Hepatocyte (in vitro differentiated cells): ENCODE measurements at regions not wholly inside any gene's neighbourhood (a gene's known extent, or its start where the extent isn't known, plus 50 kb on each side); places are given as distances from the start of the nearest gene placed in this dataset.

ENCODE experiments used
- DNase-seq: peaks from one replicate; pipeline ENCODE4 v3.0.0-alpha.2; 2016; ENCODE audit warnings: low spot score
- H2AFZ ChIP-seq: fragments of 200-600 bp; sonication (generic); 2 replicates; pipeline ENCODE4 v1.6.0; 2016; ENCODE audit warnings: antibody characterized with exemption, mild to moderate bottlenecking
- H3K27ac ChIP-seq: fragments of 200-600 bp; sonication (generic); 2 replicates; pipeline ENCODE4 v1.5.1; 2016; ENCODE audit warnings: mild to moderate bottlenecking
- H3K27me3 ChIP-seq: fragments of 200-600 bp; sonication (generic); 2 replicates; pipeline ENCODE4 v1.6.1; 2016
- H3K36me3 ChIP-seq: fragments of 200-600 bp; sonication (generic); replicated peaks from 2 replicates; pipeline ENCODE4 v1.5.1; 2016; ENCODE audit warnings: low read depth; ENCODE audit not compliant: insufficient read depth
- H3K4me1 ChIP-seq: fragments of 200-600 bp; sonication (generic); 2 replicates; pipeline ENCODE4 v1.5.1; 2016; ENCODE audit warnings: mild to moderate bottlenecking, moderate library complexity; ENCODE audit not compliant: insufficient read depth
- H3K4me2 ChIP-seq: fragments of 200-600 bp; sonication (generic); 2 replicates; pipeline ENCODE4 v1.6.0; 2016
- H3K4me3 ChIP-seq: fragments of 200-600 bp; sonication (generic); 2 replicates; pipeline ENCODE4 v1.5.1; 2016; ENCODE audit warnings: mild to moderate bottlenecking
- H3K79me2 ChIP-seq: fragments of 200-600 bp; sonication (generic); 2 replicates; pipeline ENCODE4 v1.6.0; 2017; ENCODE audit warnings: mild to moderate bottlenecking
- H3K9me2 ChIP-seq: fragments of 200-600 bp; sonication (generic); replicated peaks from 2 replicates; pipeline ENCODE4 v1.6.0; 2017; ENCODE audit warnings: mild to moderate bottlenecking; ENCODE audit not compliant: insufficient read depth
- H3K9me3 ChIP-seq: fragments of 200-600 bp; sonication (generic); 2 replicates; pipeline ENCODE4 v1.5.1; 2016; ENCODE audit warnings: low read depth, mild to moderate bottlenecking
- H4K20me1 ChIP-seq: fragments of 200-600 bp; sonication (generic); 2 replicates; pipeline ENCODE4 v1.6.0; 2016; ENCODE audit warnings: mild to moderate bottlenecking; ENCODE audit not compliant: insufficient read depth, poor library complexity, severe bottlenecking
- EZH2 ChIP-seq: fragments of 200-600 bp; sonication (generic); IDR thresholded peaks from 2 replicates; pipeline ENCODE4 v1.6.1; 2016; ENCODE audit warnings: antibody characterized with exemption, mild to moderate bottlenecking, borderline replicate concordance
- EZH2phosphoT487 ChIP-seq: fragments of 200-600 bp; sonication (generic); IDR thresholded peaks from one replicate; pipeline ENCODE4 v1.6.1; 2018; ENCODE audit warnings: antibody characterized with exemption, mild to moderate bottlenecking, low read depth, moderate library complexity; ENCODE audit not compliant: unreplicated experiment, severe bottlenecking
- WGBS: methylation state at CpG from one replicate; pipeline ENCODE4 v1.1.6; 2016; ENCODE audit warnings: low lambda C conversion rate; ENCODE audit errors: missing lambda C conversion rate; 5-methylcytosine and 5-hydroxymethylcytosine counted together
- TF ChIP-seq, protein P1 (sequence below): fragments of 200-600 bp; sonication (generic); IDR thresholded peaks from 2 replicates; pipeline ENCODE4 v1.5.1; 2016; ENCODE audit warnings: antibody characterized with exemption, mild to moderate bottlenecking; ENCODE audit not compliant: poor library complexity

DNA sequence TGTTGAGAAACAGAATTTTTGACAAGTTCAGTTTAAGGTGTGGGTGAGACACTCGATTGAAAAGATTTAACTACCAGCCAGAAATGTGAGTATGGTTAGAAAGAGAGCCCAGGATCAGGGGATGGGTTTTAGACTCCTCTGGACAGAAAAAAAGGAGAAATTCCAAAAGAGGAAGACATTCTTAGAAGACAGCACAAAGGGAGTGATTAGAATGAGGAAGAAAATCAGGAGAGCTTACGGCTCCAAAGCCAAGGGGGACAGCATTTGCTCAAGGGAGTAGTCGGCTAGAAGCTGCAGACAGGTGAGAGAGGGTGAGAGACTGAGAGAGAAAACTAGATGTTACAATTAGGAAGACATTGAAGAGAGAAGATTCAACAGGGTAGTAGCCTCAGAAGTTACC lies 166.1 kb downstream of the ADAMTS15 start:
- Histone ChIP-seq H4K20me1 (no peaks in the 10 kb centered on the region), H3K27ac (no peak overlapping the region), H3K36me3 (no peaks in the 10 kb centered on the region), H3K4me2 (no peak overlapping the region), H3K9me2 (no peaks in the 10 kb centered on the region), H3K4me1 (peaks cover 8% of the 10 kb centered on the region), H3K9me3 (no peaks in the 10 kb centered on the region), H3K4me3 (no peak overlapping the region), H3K27me3 (no peaks in the 10 kb centered on the region), H2AFZ (no peak overlapping the region), H3K79me2 (no peaks in the 10 kb centered on the region)
- DNase-seq: no peak
- TF ChIP-seq, protein P1, sequence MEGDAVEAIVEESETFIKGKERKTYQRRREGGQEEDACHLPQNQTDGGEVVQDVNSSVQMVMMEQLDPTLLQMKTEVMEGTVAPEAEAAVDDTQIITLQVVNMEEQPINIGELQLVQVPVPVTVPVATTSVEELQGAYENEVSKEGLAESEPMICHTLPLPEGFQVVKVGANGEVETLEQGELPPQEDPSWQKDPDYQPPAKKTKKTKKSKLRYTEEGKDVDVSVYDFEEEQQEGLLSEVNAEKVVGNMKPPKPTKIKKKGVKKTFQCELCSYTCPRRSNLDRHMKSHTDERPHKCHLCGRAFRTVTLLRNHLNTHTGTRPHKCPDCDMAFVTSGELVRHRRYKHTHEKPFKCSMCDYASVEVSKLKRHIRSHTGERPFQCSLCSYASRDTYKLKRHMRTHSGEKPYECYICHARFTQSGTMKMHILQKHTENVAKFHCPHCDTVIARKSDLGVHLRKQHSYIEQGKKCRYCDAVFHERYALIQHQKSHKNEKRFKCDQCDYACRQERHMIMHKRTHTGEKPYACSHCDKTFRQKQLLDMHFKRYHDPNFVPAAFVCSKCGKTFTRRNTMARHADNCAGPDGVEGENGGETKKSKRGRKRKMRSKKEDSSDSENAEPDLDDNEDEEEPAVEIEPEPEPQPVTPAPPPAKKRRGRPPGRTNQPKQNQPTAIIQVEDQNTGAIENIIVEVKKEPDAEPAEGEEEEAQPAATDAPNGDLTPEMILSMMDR: no peak
- TF ChIP-seq EZH2: no peak
- TF ChIP-seq EZH2phosphoT487: no peak
- WGBS: 94% methylated on average over 3 of the region's 3 CpGs

DNA sequence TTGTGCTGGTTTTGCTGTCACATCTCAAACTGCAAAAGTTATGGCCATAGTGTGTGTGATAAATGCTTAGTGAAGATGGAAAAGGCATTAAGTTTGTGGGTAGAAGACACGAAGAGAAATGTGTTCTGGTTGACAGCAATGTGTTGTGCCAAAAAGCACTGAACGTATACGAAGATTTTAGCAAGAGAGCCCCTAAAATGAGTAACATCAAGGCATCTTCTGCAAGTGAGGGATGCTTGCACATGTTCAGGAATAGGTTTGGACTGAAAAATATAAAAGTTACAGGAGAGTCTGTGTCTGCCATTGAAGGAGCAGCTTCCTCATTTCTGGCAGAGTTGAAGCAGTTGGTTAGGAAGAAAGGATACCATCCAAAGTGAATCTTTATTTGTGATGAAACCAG lies 167.1 kb downstream of the ADAMTS15 start:
- Histone ChIP-seq H3K79me2 (no peaks in the 10 kb centered on the region), H3K9me2 (no peaks in the 10 kb centered on the region), H3K9me3 (no peaks in the 10 kb centered on the region), H3K4me3 (no peak overlapping the region), H3K27me3 (no peaks in the 10 kb centered on the region), H3K4me1 (peaks cover 8% of the 10 kb centered on the region), H4K20me1 (no peaks in the 10 kb centered on the region), H3K4me2 (no peak overlapping the region), H3K36me3 (no peaks in the 10 kb centered on the region), H2AFZ (no peak overlapping the region), H3K27ac (no peak overlapping the region)
- TF ChIP-seq, protein P1: no peak
- TF ChIP-seq EZH2phosphoT487 (no peak), EZH2 (no peak)
- DNase-seq: no peak
- 93% methylated on average over 3 of the region's 3 CpGs for WGBS

DNA sequence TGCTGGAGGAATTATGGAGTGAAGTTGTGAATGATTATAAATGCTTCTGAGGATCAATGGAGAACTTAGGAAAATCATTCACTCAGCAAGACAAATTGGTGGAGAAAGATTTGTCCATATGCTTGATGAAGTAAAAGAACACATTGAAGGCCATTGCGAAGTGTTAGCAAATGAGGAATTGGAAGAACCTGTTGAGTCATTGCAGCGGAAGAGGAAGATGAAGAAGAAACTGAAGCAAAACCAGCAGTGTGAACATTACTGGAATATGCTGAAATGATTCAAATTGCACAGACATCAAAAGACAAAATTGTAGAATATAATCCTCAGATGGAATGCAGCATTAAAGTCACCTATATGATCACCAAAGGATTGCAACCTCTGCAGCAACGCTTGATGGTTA lies 168.1 kb downstream of the ADAMTS15 start:
- no peaks in the 10 kb centered on the region for H4K20me1 ChIP-seq
- H3K9me2 ChIP-seq: no peaks in the 10 kb centered on the region
- H3K27me3 ChIP-seq: no peaks in the 10 kb centered on the region
- 96% methylated on average over 3 of the region's 3 CpGs for WGBS
- no peak overlapping the region for H3K4me2 ChIP-seq
- no peaks in the 10 kb centered on the region for H3K9me3 ChIP-seq
- no peaks in the 10 kb centered on the region for H3K36me3 ChIP-seq
- peaks cover 8% of the 10 kb centered on the region for H3K4me1 ChIP-seq
- no peak for DNase-seq
- no peak overlapping the region for H3K27ac ChIP-seq
- no peaks in the 10 kb centered on the region for H3K79me2 ChIP-seq
- H2AFZ ChIP-seq: no peak overlapping the region
- TF ChIP-seq, protein P1: no peak
- TF ChIP-seq EZH2phosphoT487: no peak
- no peak for TF ChIP-seq EZH2
- no peak overlapping the region for H3K4me3 ChIP-seq

DNA sequence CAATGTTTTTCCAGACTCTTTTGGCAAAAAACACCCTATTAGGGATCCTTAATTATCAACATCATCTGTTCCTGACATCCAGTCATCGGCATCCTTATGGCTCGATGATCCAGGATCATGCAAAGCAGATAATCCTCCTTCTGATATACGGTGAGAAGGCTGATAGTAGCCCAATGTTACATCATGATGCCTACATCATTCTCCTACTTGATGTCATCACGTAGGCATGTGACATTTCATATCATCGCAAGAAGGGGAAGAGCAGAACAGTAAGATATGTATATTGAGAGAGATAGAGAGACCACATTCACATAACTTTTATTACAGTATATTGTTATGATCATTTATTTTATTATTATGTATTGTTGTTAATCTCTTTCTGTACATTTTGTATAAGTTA lies 168.6 kb downstream of the ADAMTS15 start:
- no peaks in the 10 kb centered on the region for H3K27me3 ChIP-seq
- TF ChIP-seq, protein P1: no peak
- TF ChIP-seq EZH2: no peak
- TF ChIP-seq EZH2phosphoT487: no peak
- no peaks in the 10 kb centered on the region for H4K20me1 ChIP-seq
- WGBS: 87% methylated on average over 5 of the region's 5 CpGs
- no peaks in the 10 kb centered on the region for H3K79me2 ChIP-seq
- DNase-seq: no peak
- H3K27ac ChIP-seq: no peak overlapping the region
- H3K4me1 ChIP-seq: peaks cover 6% of the 10 kb centered on the region
- H2AFZ ChIP-seq: no peak overlapping the region
- H3K9me2 ChIP-seq: no peaks in the 10 kb centered on the region
- no peak overlapping the region for H3K4me2 ChIP-seq
- H3K36me3 ChIP-seq: no peaks in the 10 kb centered on the region
- H3K4me3 ChIP-seq: no peak overlapping the region
- no peaks in the 10 kb centered on the region for H3K9me3 ChIP-seq
